ENCODE measurements at regions not wholly inside any gene's neighbourhood (a gene's known extent, or its start where the extent isn't known, plus 50 kb on each side); places are given as distances from the start of the nearest gene placed in this dataset.
"Not testable (repeated sequence)": the region's sequence is repeated elsewhere in the genome, so short reads cannot be mapped to it uniquely, and the experiment has no call there.

- not testable (repeated sequence) for DNase-seq
Measured at GRCh38 chr17:30682280-30682679, 142.2 kb downstream of the CRLF3 start.

DNA sequence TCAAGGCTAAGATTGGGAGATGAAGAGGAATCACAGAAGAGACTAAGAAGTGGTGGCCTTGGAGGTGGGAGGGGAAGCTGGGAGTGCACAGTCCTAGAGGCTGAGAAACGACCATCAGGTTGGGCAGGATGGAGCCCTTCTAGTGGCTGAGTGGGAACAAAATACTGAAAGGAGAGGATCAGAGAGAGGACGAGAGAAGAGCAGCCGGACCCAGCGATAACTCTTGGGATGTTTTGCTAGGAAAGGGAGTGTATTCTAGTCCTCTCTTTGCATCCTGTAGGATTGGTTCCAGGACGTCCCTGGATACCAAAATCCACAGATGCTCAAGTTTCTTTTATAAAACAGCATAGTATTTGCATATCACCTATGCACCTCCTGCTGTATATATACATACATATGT, 143.8 kb downstream of the CRLF3 start:
- not testable (repeated sequence) for DNase-seq

DNA sequence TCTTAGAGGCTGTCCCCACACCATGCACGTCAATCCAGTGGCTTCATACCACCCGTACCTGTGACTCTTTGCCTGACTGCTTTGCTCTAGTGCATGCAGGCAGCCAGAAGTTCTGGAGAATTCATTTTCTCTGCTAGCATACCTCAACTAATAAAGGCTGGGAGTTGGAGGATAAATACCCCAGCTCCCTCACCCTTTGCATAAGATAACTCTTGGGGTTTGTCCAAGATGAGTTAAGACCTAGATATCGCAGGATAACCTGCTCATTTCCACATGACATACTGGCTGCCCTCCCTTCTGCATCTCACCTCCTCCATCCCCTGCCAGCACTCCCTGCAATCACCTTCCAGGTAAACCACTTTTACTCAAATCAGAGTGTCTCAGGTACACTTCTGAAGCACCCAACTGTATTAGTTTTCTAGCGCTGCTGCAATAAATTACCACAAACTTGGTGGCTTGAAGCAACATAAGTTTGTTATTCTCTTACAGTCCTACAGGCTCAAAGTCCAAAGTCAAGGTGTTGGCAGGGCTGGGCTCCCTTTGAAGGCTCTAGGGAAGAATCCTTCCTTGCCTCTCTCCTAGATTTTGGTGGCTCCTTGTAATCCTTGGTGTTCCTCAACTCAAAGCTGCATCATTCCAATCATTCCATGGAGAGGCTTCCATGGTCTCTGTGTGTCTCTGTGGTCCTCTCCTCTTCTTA, 146.8 kb downstream of the CRLF3 start:
- DNase-seq: no peak

DNA sequence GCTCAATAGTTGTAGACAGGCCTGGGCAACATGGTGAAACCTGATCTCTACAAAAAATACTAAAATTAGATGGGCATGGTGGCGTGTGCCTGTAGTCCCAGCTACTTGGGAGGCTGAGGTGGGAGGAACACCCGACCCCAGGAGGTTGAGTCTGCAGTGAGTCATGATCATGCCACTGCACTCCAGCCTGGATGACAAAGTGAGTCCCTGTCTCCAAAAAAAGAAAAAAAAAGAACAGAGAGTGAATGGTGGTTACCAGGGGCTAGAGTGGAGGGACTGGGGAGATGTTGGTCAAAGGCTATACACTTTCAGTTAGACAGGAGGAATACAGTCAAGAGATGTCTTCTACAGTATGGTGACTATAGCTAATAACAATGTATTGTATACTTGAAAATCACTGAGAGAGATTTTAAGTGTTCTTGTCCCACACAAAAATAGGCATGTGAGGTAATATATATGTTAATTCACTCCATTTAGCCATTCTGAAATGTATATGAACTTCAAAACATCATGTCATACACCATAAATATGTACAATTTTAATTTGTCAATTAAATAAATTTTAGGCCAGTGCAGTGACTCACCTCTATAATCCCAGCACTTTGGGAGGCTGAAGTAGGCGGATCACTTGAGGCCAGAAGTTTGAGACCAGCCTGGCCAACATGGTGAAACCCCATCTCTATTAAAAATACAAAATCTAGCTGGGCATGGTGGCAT, 148.6 kb downstream of the CRLF3 start:
- DNase-seq: not testable (repeated sequence)

DNA sequence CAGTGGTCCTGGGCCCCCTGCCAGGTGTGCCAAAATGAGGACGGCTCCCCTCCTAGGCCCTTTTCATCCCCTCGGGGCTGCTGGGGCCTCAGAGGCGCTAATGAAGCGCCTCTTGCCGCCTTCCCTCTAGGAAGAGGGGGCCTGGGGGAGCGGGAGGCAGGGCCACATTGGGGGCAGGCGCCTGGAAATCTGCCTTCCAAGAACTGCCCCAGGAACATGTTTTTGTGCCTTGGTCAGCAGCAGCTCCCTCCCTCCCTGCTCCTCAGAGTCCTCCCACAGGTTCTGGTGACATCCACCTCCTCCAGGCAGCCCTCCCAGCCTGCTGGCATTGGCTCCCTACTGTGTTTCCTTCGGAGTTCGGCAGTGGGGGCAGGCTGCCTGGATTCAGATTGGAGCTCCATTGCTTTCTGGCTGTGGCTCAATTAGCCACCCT, 155.3 kb downstream of the CRLF3 start:
- not testable (repeated sequence) for DNase-seq

DNA sequence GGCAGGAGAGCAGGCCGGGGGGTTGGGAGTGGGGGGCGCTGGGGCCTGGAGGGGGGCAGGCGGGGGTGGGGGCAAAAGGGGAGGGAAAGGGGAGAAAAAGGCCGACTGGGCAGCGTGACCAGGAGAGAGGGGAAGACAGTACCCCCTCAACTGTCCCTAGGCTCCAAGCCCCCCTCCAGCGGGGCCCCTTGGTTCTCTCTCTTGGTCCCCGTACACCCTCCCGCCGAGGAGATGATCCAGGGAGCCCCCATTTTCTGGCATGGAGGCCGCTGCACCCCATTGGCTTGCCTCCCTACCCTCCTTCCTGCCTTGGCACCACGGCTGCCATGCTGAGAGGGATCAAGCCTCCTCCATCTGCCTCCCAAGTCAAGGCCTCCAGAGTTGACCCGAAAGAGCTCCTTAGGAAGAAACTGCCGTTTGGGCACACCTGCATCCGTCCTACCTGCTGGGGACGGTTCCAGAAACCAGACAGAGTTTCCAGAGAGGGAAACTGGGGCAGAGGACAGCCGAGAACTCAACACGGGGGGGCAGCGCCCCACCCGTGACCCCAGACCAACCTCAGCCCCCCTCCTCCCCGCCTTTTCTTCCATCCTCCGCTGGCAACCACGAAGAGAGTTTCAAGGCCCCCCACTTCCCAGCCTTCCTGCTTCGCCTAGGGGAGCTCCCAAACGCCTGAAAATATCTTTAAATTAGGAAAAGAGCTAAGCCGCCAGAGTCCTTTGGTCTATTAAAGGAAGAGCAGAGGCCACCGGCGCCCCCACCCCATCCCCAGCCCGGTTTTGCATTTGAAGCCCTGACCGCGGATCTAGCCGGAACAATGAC, 155.9 kb downstream of the CRLF3 start:
- DNase-seq: not testable (repeated sequence)

- DNase-seq: not testable (repeated sequence)
Measured at GRCh38 chr17:30667657-30668359, 156.7 kb downstream of the CRLF3 start.

GRCh38 chr17:30666838-30667656, 157.4 kb downstream of the CRLF3 start:
- not testable (repeated sequence) for DNase-seq

- DNase-seq: not testable (repeated sequence)
Measured at GRCh38 chr17:30663727-30664455, 160.6 kb downstream of the CRLF3 start.

DNA sequence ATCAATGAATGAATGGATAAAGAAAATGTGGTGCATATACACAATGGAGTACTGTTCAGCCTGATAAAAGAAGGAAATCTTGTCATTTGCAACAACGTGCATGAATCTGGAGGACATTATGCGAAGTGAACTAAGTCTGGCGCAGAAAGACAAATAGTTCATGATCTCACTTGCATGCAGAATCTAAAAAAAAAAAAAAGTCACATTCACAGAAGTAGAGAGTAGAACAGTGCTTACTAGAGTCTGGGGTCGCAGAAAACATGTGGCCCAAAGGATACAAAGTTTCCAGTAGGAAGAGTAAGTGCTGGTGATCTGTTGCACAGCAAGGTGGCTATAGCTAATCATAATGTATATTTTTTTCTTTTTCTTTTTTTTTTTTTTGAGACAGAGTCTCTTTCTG, 167.3 kb downstream of the CRLF3 start:
- DNase-seq: not testable (repeated sequence)

DNA sequence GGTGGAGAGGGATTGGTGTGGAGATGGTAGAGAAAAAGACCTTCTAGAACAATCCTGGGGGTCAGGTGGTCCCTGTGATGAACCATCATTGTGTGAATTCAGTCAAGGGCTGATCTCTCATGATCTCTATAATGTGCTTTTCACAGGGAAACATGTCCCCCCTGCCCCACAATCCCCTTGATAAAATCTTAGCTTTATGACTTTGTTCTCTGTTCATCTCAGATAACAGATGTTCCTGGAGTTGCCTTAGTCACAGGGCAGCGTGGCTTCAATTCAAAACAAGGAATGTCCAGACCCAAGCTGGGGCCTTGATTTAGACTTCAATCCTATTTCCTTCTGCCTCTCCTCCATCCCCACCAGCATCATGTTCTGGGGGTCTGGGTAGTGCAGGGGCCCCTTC, 171.5 kb downstream of the CRLF3 start:
- DNase-seq: not testable (repeated sequence)

DNA sequence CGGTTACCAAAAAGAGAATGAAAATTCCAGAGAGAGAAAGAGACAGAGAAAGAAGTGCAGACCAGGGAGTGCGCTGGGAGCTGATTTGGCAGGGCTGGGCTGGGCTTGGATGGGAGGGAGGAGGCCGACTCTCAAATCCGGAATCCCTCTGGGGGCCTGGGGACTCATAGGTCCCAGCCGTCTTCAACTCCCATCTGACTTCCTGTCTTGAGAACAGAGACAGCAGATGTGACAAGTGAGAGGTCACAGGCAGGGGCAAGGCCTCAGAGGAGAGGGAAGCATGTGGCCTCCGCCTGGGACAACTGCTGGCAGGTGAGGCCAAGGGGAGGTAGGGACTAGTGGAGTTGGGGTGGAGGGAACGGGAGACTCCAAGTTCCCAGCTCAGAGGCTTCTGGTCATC, 172.9 kb downstream of the GOSR1 start:
- not testable (repeated sequence) for DNase-seq

DNA sequence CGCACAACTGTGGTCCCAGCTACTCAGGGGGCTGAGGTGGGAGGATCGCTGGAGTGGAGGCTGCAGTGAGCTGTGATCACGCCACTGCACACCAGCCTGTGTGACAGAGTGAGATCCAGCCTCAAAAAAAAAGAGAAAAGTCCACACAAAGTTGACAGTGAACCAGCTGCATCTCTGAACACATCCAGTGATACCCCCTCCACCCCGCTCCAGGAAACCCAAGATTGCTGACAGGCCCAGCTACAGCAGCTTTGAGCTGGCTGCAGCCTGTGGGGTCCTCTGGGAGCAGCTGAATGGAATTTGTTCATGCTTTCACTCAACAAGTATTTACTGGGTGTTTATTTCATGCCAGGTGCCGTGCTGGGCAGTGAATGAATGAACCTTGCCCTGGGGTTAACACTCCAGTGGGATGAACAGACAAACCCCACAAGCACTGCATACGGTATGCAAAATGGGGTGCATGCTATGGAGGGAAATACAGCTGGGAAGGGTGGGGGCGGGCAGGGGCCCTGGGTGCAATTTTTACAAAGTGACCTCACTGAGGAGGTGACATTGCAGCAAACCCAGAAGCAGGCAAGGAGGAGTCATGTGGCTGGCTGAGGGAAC, 170.9 kb downstream of the GOSR1 start:
- DNase-seq: not testable (repeated sequence)

GRCh38 chr17:30645875-30646274, 168.7 kb downstream of the GOSR1 start:
- DNase-seq: not testable (repeated sequence)

DNA sequence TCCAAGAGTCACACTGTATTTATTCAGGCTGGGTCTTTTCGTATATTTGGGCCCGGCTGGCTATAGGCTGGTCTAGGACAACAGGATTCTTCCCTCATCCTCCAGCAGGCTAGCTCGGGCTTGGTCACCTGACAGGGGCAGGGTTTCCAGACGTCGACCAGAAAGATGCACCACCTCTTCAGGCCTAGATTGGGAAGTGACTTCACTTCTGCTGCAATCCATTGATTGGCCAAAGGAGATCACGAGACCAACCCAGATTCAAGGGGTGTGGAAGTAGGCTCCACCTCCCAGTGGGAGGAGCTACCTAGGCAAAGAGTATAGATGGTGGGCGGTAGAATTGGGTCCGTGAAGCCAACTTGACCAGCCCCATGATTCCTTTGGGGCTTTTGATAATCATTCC, 167.5 kb downstream of the GOSR1 start:
- DNase-seq: not testable (repeated sequence)

GRCh38 chr17:30644287-30644686, 167.1 kb downstream of the GOSR1 start:
- not testable (repeated sequence) for DNase-seq

- not testable (repeated sequence) for DNase-seq
Measured at GRCh38 chr17:30641428-30641827, 164.2 kb downstream of the GOSR1 start.

DNA sequence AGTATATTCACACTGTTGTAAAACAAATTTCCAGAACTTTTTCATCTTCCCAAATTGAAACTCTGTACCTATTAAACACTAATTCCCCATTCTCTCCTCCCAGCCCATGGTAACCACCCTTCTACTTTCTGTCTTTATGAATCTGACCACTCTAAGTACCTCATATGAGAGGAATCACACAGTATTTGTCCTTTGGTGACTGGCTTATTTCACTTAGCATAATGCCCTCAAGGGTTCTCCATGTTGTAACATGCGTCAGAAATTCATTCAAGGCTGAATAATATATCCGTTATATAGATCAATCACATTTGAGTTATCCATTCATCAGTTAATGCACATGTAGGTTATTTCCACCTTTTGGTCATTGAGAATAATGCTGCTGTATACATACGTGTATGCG, 162.2 kb downstream of the GOSR1 start:
- DNase-seq: not testable (repeated sequence)

DNA sequence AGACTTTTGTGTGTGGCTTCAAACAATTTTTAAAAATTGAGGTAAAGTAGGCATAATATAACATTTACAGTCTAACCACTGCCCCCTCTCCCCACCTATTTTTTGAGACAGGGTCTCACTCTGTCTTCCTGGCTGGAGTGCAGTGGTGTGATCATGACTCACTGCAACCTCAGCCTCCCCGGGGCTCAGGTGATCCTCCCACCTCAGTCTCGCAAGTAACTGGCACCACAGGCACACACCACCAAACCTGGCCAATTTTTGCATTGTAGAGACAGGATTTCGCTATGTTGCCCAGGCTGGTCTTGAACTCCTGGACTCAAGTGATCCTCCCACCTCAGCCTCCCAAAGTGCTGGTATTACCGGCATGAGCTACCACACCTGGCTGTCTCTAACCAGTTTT, 161.8 kb downstream of the GOSR1 start:
- not testable (repeated sequence) for DNase-seq

GRCh38 chr17:30631651-30632050, 154.4 kb downstream of the GOSR1 start:
- not testable (repeated sequence) for DNase-seq

GRCh38 chr17:30625380-30625779, 148.2 kb downstream of the GOSR1 start:
- not testable (repeated sequence) for DNase-seq

All from GOT3 (cell line).